GM18870 (cell line): ENCODE measurements at regions not wholly inside any gene's neighbourhood (a gene's known extent, or its start where the extent isn't known, plus 50 kb on each side); places are given as distances from the start of the nearest gene placed in this dataset.

ENCODE experiments used
- ATAC-seq: cut with Tn5 transposase; IDR thresholded peaks from one replicate; pipeline ENCODE4 v1.9.1; 2021; ENCODE audit warnings: moderate library complexity; ENCODE audit not compliant: unreplicated experiment

DNA sequence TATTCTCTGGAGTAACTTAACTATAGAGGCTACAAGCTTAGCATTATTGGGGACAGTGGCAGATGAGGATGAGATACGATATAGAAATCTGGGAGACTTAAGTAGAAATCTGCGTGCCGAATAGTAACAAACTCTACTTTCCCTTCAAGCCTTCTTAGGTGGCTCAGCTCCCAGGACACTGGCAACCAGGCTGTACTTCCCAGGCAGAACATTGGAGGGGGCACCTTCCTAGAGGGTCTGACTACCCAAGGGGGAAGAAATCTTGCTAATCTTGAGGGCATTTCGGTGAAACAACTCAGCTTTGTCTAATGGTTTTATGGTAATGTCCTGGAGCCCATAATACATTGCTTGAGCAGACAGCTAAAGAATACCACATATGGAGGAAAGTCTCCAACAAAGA, 126.2 kb upstream of the DTNA start:
- ATAC-seq: no peak

DNA sequence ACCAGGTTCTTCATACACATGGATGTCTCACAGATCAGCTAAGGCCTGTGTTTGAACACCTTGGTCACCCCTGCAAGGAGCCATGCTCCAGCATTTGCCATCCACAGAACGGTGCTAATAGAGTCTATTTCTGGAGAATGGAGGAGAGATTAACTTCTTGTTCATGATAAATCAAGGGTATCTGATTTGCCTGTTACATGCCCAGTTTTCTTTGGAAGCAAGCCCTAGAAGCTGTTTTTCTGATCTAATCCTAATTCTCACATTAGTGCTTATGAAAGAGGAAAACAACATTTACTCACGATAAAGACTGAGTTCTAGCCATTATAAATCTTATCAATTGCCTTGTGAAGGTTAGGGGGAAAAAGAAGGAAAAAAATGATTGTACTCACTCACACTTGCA, 119.6 kb upstream of the DTNA start:
- no peak for ATAC-seq

DNA sequence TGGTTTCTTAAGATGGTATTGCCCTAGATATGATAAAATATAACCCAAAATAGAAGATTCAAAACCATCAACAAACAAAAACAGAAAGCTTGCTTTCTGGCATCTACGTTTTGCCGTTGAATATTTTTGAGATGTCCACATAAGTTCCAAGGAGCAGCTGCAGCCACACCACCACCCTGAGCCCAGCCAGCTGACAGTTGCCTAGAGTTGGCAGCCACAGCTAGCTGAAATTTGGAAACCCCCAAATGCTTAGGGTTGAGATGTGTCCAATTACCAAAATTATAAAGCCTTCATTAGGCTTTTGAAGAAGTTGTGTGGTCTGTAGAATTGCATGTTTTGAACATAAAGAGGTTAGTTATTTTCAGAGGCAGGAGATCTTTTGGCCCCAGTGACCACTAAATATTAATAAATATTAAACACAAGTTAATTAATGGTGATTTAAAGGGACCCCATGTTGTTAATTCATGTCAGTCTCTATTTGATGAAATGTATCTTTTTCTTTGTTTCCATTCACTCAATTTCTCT, 118.1 kb upstream of the DTNA start:
- no peak for ATAC-seq

DNA sequence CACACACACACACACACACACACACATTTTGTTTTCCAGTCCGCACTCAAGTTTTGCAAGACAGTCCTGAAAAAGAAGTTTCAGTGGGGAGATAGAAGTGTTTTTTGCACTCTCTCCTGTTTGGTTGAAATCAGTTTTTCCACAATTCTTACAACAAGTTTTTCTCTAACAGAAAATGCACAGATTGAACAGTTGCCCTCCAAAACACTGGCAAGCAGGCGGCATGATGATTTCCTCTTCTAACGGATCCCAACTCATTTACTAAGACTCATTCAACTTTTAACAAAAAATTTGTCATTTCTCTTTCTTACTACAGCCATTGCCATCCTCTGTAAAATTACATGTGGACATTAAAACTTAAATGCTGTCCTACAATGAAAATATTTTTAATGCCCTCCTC, 117.6 kb upstream of the DTNA start:
- no peak for ATAC-seq

DNA sequence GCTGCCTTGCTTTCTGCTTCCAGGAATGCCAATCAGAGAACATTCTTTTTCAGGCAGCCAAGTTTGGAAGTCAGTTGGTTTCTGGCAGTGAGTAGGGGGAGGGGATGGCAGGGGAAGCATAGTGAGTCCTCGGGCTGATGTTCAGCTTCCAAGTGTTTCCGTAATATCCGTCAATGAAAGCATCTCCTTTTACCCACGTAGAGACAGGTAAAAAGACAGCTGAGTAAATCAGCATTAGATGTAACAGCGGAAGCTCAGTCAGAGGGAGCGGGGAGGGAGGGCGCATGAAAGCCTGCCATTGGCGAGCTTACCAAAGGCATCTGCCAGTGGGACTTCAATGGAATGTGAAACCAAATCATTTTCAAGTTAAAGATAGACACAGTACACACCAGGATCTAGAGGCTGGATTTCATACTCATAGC, 117.1 kb upstream of the DTNA start:
- no peak for ATAC-seq

DNA sequence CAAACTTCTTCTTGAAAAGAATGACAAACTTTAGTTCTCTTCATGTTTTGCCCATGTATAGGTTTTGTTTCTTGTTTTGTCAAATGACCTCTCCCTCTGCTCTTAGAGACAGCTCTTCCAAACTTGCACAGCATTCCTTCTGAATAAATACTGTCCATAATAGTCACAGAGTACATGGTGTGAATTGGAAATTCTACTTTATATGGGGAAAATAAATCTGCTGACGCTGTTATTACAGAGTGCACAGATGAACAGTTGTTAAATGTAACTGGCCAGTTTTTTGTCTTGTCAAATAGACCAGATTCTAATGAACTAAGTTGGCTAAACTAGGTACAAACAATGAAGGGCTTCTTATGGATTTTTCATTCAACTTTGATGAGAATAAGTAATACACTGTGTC, 115.8 kb upstream of the DTNA start:
- no peak for ATAC-seq

DNA sequence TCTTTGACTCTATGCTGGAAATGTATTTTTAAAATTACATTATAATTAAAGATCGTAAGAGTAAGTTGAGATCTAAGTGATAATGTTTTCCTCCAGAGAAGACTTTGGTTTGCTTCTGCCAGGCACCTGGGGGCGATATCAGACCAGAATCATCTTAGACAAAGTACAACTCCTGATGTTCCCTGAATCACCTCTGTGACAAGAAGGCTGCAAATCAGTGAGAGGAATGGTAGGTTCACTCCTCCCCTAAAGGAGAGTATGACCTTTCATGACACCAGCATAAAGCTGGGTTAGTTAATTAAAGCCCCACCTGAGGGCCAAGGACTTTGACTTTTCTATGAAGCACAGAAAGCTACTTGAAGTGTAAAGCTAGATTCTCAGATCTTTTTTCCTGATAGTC, 114.4 kb upstream of the DTNA start:
- ATAC-seq: no peak

DNA sequence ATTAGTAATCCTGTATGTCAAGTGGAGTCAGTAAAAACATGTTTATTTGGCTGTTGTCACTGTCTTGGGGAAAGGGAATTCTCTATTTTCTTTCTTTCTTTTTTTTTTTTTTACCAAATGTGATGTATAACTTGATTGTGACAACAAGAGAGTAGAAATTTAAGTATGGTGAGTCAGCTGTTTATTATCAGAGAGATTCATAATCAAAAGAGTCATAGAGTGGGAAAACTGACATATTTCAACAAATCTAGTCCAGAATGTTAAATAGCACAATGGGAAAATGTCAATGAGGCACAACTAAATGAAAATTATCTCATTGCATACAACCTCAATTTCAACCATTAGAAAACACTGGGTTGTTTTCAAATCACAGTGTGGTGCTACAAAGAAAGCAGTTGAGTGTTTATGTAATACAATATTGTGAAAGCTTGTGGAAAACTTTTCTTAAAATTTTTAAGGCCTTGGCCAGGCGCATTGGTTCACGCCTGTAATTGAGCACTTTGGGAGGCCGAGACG, 111.9 kb upstream of the DTNA start:
- ATAC-seq: no peak

DNA sequence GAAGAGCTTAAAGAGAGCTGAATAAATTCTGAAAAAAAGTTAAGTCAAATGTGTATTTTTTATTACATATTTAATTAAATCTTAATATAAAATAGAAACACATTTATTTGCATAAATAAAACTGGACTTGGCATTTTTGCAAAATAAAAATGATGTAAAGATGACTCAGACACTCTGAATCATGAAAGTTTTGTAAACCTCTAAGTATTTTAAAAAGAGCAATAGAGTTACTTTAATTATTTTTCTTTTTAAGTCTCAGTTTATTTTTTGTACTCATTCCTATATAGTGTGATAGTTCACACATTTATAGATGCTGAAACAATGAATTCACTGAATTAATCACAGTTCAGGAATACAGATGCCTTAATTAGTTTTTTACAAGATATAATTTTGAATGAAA, 109.9 kb upstream of the DTNA start:
- no peak for ATAC-seq

DNA sequence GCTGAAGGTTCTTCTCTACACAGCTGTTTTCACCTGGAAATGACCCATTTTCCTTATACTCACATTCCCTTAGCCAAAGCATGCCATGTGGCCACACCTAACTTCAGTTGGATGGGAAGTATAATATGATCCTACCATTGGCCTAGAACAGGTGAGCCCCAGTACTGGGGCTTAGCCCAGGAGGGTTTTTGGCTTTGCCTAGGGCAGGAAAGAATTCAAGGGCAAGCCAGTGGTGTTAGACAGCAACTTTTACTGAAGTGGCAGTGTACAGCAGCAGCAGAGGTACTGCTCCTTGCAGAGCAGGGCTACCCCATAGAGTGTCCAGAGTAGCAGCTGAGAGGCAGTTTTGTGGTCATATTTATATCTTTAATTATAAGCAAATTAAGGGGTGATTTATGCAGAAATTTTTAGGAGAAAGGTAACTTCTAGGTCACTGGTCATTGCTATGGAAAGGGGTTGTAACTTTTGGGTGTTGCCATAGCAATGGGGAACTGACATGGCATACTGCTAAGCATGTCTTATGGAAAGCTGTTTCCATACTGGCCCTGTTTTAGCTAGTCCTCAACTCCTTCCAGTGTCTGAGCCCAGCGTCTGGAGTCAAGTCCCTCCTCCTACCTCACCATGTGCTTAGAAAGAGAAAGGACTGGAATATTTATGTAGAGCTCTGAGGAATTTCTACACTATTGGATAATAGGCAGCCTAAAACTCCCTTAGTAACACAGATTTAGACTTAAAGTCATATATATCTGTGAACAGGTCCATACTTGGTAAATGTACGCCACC, 109.0 kb upstream of the DTNA start:
- ATAC-seq: no peak

DNA sequence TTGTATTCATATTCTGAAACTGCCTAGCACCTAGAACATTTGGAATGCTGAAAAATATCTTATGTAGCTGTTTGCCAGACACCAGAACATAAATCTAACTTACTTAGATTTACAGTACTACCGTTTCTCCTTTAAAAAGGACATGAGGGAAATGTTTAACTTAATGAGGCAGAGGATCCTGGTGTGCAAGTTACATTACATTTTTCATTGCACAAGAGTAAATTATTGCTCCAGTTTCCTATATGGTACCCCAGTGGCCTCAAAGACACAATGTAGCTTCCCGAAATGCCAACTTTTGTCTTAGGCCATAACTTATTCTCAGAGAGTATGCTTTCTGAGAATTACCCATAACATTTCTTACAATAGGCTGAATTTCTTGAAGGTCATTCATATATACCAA, 105.5 kb upstream of the DTNA start:
- no peak for ATAC-seq

DNA sequence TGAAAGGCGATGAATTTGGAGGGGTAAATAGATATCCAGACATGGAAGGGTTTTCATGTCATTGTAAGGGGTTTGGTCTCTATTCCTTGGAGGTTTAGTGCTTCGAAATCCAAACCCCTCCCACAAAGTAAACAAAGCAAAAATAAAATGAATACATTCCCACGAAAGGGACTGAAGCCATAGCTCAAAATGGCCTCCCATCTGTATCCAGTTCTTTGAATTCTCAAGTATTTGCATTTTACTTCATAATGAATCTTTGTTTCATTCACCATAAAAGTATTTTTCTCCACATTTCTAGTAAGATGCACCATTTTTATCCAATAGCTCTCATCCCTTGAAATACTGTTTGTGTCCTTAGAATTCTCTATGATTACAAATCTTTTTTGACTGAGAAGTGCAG, 103.2 kb upstream of the DTNA start:
- ATAC-seq: no peak

DNA sequence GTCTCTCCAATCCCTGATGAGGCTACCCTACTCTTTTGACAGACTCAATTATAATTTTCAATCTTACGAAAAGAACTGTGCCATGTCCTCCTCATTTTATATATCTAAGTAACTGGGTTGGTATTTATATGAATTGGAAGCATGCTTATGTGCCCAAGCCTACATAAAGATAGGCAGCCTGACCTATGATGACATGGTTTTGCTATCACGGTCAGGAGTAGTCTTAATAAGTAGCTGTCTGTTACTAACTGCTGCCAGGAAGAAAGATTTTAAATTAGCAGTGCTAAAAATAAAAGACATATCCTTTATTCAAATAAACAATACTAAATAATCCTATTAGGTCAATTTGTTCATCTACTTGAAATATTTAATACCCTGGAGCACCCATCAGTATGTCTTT, 102.0 kb upstream of the DTNA start:
- ATAC-seq: no peak

DNA sequence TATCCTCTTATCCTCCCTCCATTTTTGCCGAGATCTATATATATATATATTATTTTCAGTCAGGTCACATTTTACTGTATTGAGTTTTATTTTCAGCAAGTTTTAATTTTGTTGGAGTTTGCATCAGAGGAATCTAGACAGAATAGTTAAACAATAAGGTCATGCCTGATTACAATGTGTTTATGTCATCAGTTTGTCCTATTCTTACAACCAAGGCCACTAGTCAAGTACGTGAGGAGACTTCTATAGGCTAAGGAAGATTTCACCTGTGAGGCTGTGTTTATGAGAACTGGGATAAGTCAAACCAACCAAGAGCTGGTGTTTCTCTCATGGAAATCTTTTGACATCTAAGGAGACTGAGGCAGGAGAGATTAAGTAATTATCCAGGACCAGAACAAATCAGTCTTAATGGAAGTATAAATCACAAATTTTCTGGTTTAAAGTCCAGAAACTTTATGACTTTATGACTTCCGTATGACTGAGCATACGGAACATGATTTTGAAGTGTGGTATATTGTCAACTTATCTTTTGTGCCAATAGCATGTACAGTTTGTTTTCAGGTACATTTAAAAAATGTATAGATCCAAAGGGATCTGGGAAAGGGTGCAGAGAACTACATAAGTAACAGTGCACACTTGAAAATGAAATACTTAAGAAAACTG, 100.0 kb upstream of the DTNA start:
- ATAC-seq: no peak

DNA sequence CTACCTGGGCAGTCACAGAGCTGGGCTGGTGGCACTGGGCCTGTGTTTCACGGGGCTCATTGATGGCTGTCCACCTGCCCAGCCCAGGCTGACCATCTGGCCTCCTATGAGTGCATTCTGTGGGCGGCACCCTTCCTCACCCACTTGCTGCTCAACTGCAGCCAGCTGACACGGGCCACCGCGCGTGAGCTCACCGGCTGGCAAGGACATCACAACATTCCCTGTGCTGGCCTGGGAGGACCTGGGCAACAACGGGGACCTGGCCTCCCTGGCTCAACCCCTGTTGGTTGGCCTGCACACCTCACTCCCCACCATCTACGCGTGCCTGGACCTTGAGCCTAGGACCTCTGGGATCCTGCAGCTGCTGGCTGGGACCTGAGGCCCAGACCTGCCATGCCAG, 98.2 kb upstream of the DTNA start:
- no peak for ATAC-seq

DNA sequence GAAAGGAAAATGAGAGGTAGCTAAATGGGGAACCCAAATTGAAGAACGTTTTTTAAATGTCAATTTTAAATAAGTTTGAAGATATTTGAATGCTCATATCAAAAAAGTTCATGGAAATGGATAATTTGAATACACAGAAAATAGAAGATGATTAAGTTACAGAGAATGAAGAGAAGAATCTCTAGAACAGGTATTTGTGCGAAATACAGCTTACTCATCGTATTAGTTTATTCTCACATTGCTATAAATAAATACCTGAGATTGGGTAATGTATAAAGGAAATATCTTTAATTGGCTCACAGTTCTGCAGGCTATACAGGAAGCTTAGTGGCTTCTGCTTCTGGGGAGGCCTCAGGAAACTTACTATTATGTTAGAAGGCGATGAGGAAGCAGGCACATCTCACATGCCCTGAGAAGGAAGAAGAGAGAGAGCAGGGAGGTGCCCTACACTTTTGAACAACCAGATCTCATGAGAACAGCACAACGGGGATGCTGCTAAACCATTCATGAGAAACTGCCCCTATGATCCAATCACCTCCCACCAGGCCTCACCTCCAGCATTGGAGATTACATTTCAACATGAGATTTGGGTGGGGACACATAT, 89.7 kb upstream of the DTNA start:
- ATAC-seq: no peak

DNA sequence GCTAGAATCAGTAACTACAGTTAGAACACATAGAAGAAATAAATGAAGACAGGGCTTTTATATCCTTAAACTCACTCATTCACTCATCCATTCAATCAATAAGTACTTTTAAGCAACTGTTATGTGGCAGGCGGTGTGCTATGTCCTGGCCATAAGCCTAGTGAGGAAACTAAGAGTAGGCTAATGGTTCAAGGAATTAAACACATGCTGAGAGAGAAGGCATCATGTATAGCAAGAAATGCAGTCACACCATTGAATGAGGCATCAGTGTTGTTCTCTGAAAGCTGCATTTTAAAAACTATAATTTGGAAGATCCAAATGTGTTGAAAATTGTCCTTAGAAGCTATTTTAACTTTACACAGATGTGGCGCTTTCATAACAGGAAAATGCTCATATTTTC, 86.5 kb upstream of the DTNA start:
- ATAC-seq: no peak

DNA sequence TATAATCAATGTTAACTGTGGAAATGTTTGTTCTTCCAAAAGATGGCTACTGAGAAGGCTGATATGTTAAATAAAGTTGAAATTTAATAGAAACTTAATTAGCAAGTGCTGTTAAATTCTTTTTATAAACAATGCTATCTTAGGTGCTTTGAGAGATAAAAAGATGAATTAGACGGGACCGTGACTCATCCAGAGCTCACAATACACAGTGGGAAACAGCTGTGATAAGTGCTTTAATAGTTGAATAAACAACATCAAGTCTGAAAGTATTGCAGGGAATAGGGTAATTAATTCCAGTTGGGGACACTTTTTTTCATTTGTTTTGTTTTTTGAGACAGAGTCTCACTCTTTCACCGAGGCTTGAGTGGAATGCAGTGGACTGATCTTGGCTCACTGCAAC, 85.5 kb upstream of the DTNA start:
- ATAC-seq: no peak

DNA sequence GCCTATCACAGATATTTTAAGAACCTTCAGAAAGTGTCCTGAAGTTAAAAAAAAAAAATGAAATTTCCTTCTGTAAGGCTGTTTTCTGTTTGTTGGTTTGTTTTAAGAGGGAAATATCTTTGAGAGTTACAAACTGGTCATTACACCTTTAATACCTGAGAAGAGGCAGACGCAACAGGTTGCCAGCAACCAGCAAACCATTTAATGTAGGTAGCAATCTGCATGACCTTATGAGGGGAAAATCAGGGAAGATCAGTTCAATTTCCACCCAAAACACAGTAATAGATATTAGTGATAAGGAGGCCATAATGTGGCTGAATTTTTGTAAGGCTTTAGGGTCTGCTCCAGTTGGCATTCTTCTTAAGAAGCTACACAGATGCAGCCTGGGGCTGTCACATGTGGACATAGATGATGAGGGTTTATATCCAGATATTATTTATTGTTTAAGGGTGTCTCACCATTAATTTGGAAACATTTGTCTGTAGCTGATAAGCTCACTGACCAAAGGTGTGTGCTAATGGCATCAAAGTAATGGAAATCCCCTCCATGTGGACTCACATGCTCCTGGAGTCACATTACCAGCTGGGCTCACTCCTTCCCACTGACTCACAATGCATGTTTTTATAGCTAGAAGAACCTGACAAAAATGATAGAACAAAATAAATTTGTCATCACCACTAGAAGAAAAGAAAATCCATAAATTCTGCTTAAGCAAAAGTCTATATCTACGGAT, 83.5 kb upstream of the DTNA start:
- ATAC-seq: no peak

DNA sequence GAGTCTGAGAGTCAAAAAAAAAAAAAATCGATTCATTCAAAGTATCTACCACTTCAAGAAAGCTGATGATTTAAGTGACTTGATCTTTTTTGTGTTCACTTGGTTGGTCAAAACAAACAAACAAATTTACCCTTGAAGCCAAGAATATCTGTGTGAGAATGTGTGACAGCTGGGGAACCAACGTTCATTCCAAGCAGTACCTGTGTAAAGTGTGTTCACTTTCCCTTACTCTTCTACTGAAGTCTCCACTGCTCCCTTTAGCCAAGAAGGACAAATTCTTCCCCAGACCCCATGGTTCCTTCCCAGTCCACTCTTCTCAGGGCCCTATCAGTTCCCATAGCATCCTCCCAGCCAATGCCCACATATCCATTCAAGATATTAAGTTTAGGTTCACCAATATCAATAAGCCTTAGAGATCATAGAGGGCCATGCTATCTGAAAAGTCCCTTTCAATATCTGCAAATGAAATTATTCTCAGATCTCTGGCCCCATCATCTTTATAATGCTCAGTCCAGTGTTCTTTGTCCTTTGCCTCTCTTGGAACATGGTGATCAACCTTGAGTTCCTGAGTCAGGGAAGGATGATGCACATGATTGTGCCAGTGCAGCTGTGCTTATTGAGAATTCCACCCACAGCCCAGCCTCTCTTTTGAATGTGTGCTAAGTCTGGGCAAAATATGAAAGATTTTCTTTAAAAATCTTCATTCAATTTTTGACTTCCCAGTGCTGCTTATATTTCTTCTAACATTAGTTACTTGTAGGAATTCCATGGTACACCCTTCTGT, 82.8 kb upstream of the DTNA start:
- no peak for ATAC-seq
